Endodermal cell (in vitro differentiated cells): ENCODE measurements at regions not wholly inside any gene's neighbourhood (a gene's known extent, or its start where the extent isn't known, plus 50 kb on each side); places are given as distances from the start of the nearest gene placed in this dataset.
A peak's percentile ranks its signal among the peaks of the same experiment; 100 is the strongest.

Source experiments
- DNase-seq: peaks from one replicate; pipeline ENCODE4 v3.0.0-alpha.2; 2017
- H3K27ac ChIP-seq: 2 replicates; pipeline ENCODE4 v1.5.1; 2013; ENCODE audit warnings: mild to moderate bottlenecking, low read depth, low read length, moderate library complexity
- H3K27me3 ChIP-seq: 2 replicates; pipeline ENCODE4 v1.6.1; 2013; ENCODE audit warnings: mild to moderate bottlenecking, low read length, moderate library complexity; ENCODE audit not compliant: insufficient read depth, control insufficient read depth, poor library complexity, severe bottlenecking
- H3K36me3 ChIP-seq: 2 replicates; pipeline ENCODE4 v1.7.0; 2013; ENCODE audit warnings: mild to moderate bottlenecking, low read length, moderate library complexity; ENCODE audit not compliant: control insufficient read depth, insufficient read depth
- H3K4me1 ChIP-seq: one replicate; pipeline ENCODE4 v1.7.0; 2013; ENCODE audit warnings: low read length; ENCODE audit not compliant: control insufficient read depth, insufficient read depth
- H3K4me3 ChIP-seq: 2 replicates; pipeline ENCODE4 v1.5.1; 2013; ENCODE audit warnings: mild to moderate bottlenecking, low read length, moderate library complexity
- H3K9ac ChIP-seq: 2 replicates; pipeline ENCODE4 v1.6.1; 2013; ENCODE audit warnings: mild to moderate bottlenecking, low read length, moderate library complexity; ENCODE audit not compliant: poor library complexity, severe bottlenecking; ENCODE audit errors: extremely low read depth
- H3K9me3 ChIP-seq: 2 replicates; pipeline ENCODE4 v1.6.1; 2013; ENCODE audit warnings: mild to moderate bottlenecking, low read length, moderate library complexity; ENCODE audit not compliant: control insufficient read depth
- H3K27ac Mint-ChIP-seq: 2 replicates; pipeline ENCODE4 v1.8.0; 2020; ENCODE audit warnings: mixed read lengths
- H3K27me3 Mint-ChIP-seq: 2 replicates; pipeline ENCODE4 v1.8.0; 2021; ENCODE audit warnings: mild to moderate bottlenecking, mixed read lengths; ENCODE audit not compliant: insufficient read depth
- H3K36me3 Mint-ChIP-seq: 2 replicates; pipeline ENCODE4 v1.8.0; 2020; ENCODE audit warnings: low read depth, mixed read lengths
- H3K4me1 Mint-ChIP-seq: 2 replicates; pipeline ENCODE4 v1.8.0; 2020; ENCODE audit warnings: mixed read lengths
- H3K4me3 Mint-ChIP-seq: 2 replicates; pipeline ENCODE4 v1.8.0; 2020; ENCODE audit warnings: mild to moderate bottlenecking, moderate library complexity, mixed read lengths
- H3K9me3 Mint-ChIP-seq: 2 replicates; pipeline ENCODE4 v1.8.0; 2020; ENCODE audit warnings: mild to moderate bottlenecking, mixed read lengths
- CTCF ChIP-seq: fragments of 200-600 bp; sonication (generic); conservative IDR thresholded peaks from 2 replicates; pipeline ENCODE4 v1.5.0; 2021; ENCODE audit warnings: antibody characterized with exemption, mild to moderate bottlenecking
- WGBS, 2 experiments: methylation state at CpG; one replicate each; pipeline versions ENCODE4 v1.1.5 to v1.1.7; 2013; ENCODE audit warnings: missing lambda C conversion rate in 2 of 2, mixed read lengths in 1 of 2; ENCODE audit not compliant: insufficient coverage in 1 of 2, insufficient read length in 1 of 2; 5-methylcytosine and 5-hydroxymethylcytosine counted together

GRCh38 chr15:36401586-36401966 lies 177.8 kb upstream of the CDIN1 start:
- Histone ChIP-seq H3K27ac (no peak overlapping the region), H3K27me3 (no peaks in the 10 kb centered on the region), H3K4me3 (no peak overlapping the region), H3K9me3 (no peaks in the 10 kb centered on the region), H3K36me3 (no peaks in the 10 kb centered on the region), H3K4me1 (no peaks in the 10 kb centered on the region), H3K9ac (no peak overlapping the region)
- no peak for TF ChIP-seq CTCF
- DNase-seq, result no peak
- H3K27ac Mint-ChIP-seq, result no peak overlapping the region
- no peaks in the 10 kb centered on the region for H3K9me3 Mint-ChIP-seq
- H3K36me3 Mint-ChIP-seq, result no peaks in the 10 kb centered on the region
- H3K4me1 Mint-ChIP-seq, result peaks cover 24% of the 10 kb centered on the region
- H3K4me3 Mint-ChIP-seq, result no peak overlapping the region
- no peaks in the 10 kb centered on the region for H3K27me3 Mint-ChIP-seq
- 87 to 100% methylated on average over 1 to 2 of the region's 3 CpGs for WGBS, 2 experiments

- peak; percentile 76 for DNase-seq
- TF ChIP-seq CTCF, result no peak
- Mint-ChIP-seq H3K4me3 (no peak overlapping the region), H3K4me1 (peaks cover 34% of the 10 kb centered on the region), H3K27ac (peak overlapping the region; percentile 22), H3K9me3 (no peaks in the 10 kb centered on the region), H3K36me3 (no peaks in the 10 kb centered on the region), H3K27me3 (no peaks in the 10 kb centered on the region)
- 17 to 42% methylated on average over 1 to 4 of the region's 5 CpGs for WGBS, 2 experiments
- no peak overlapping the region for H3K9ac ChIP-seq
- no peak overlapping the region for H3K4me3 ChIP-seq
- no peaks in the 10 kb centered on the region for H3K9me3 ChIP-seq
- no peaks in the 10 kb centered on the region for H3K36me3 ChIP-seq
- no peaks in the 10 kb centered on the region for H3K27me3 ChIP-seq
- H3K27ac ChIP-seq, result no peak overlapping the region
- no peaks in the 10 kb centered on the region for H3K4me1 ChIP-seq
Observed at GRCh38 chr15:36403351-36403750, 176.1 kb upstream of the CDIN1 start.

- Mint-ChIP-seq H3K4me3 (no peak overlapping the region), H3K36me3 (no peaks in the 10 kb centered on the region), H3K9me3 (peaks cover 6% of the 10 kb centered on the region), H3K27me3 (no peaks in the 10 kb centered on the region), H3K27ac (no peak overlapping the region), H3K4me1 (peaks cover 26% of the 10 kb centered on the region)
- Histone ChIP-seq H3K4me1 (no peaks in the 10 kb centered on the region), H3K27me3 (no peaks in the 10 kb centered on the region), H3K4me3 (no peak overlapping the region), H3K9me3 (peaks cover 6% of the 10 kb centered on the region), H3K27ac (no peak overlapping the region), H3K9ac (no peak overlapping the region), H3K36me3 (no peaks in the 10 kb centered on the region)
- no peak for DNase-seq
- TF ChIP-seq CTCF, result no peak
- WGBS, 2 experiments, result 63 to 73% methylated on average over 2 to 3 of the region's 3 CpGs
Observed at GRCh38 chr15:36406366-36406765, 173.1 kb upstream of the CDIN1 start.
